Stimulated activated effector memory CD8-positive, alpha-beta T cell treated with anti-CD3 and anti-CD28 coated beads, Interleukin-12 subunit alpha, Interleukin-12 subunit beta, amount 100 ng/mL, for 72 hours (primary cell): ENCODE measurements at regions not wholly inside any gene's neighbourhood (a gene's known extent, or its start where the extent isn't known, plus 50 kb on each side); places are given as distances from the start of the nearest gene placed in this dataset.
"Not testable (repeated sequence)": the region's sequence is repeated elsewhere in the genome, so short reads cannot be mapped to it uniquely, and the experiment has no call there.

Source experiments
- ATAC-seq: fragments of 150-1000 bp; cut with Tn5 transposase; 2 replicates; pipeline ENCODE4 v1.10.0; 2021
- DNase-seq, 2 donors: peaks; one replicate each; pipeline ENCODE4 v3.0.0; 2021 to 2022; ENCODE audit warnings: low spot score in 2 of 2
- H3K27ac Mint-ChIP-seq: one replicate; pipeline ENCODE4 v1.8.0; 2022; ENCODE audit warnings: mild to moderate bottlenecking, mixed read lengths
- H3K36me3 Mint-ChIP-seq: one replicate; pipeline ENCODE4 v1.8.0; 2022; ENCODE audit warnings: mild to moderate bottlenecking, mixed read lengths
- H3K4me1 Mint-ChIP-seq: one replicate; pipeline ENCODE4 v1.8.0; 2022; ENCODE audit warnings: mixed read lengths
- H3K4me3 Mint-ChIP-seq: one replicate; pipeline ENCODE4 v1.8.0; 2022; ENCODE audit warnings: mild to moderate bottlenecking, mixed read lengths
- H3K9me3 Mint-ChIP-seq: one replicate; pipeline ENCODE4 v1.8.0; 2022; ENCODE audit warnings: mixed read lengths

DNA sequence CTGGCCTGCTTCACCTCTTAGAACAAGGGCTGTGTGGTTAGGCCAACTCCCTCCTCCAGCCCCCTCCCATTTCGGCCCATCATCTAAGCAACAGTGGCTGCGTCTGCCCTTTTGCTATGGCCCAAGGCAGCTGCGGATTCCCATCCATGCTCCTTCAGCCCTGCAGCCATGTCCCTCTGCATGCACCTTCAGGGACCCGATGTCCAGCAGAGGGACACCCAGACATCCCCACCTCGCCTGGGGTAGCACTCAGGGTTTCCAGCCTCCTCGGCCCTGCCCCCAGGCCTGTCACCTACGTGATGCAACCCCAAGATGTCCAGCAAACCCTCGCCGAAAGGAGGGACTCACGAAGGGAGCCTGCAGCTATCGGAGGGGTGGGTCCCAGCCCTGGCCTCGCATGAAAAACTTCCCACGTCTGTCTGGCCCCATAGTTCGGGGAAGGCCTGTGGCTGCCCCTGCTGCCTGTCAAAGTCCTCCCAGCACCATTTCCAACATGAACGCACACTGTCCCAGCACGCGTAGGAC is 194.4 kb downstream of the CTTN start:
- Mint-ChIP-seq H3K27ac (no peak overlapping the region), H3K4me3 (no peak overlapping the region), H3K9me3 (no peaks in the 10 kb centered on the region), H3K4me1 (peaks cover 17% of the 10 kb centered on the region), H3K36me3 (no peaks in the 10 kb centered on the region)
- DNase-seq (no peak), ATAC-seq (no peak)

GRCh38 chr11:70593446-70593983 is 195.2 kb downstream of the CTTN start:
- DNase-seq: no peak
- H3K9me3 Mint-ChIP-seq: no peaks in the 10 kb centered on the region
- no peak overlapping the region for H3K4me3 Mint-ChIP-seq
- H3K27ac Mint-ChIP-seq: no peak overlapping the region
- H3K36me3 Mint-ChIP-seq: no peaks in the 10 kb centered on the region
- H3K4me1 Mint-ChIP-seq: peaks cover 17% of the 10 kb centered on the region
- no peak for ATAC-seq

- no peaks in the 10 kb centered on the region for H3K36me3 Mint-ChIP-seq
- H3K4me3 Mint-ChIP-seq: no peak overlapping the region
- H3K9me3 Mint-ChIP-seq: no peaks in the 10 kb centered on the region
- ATAC-seq (no peak), DNase-seq (no peak)
- H3K4me1 Mint-ChIP-seq: peaks cover 17% of the 10 kb centered on the region
- no peak overlapping the region for H3K27ac Mint-ChIP-seq
Observed at GRCh38 chr11:70594031-70594430, 195.7 kb downstream of the CTTN start.

DNA sequence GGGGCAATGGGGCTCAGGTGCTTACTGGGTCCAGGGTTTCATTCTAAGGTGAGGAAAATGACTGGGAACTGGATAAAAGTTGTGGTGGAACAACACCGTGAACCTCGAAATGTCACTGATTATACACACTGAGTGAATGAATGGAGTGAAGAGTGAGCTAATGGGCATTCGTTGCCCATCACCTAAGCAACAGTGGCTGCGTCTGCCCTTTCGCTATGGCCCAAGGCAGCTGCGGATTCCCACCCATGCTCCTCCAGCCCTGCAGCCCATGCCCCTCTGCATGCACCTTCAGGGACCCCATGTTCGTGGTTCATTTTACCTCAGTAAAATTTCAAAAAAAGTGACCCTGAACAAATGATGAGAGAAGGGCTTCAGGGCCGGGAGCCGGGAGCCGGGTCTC is 196.3 kb downstream of the CTTN start:
- no peak for ATAC-seq
- no peak for DNase-seq
- H3K4me3 Mint-ChIP-seq: no peak overlapping the region
- H3K4me1 Mint-ChIP-seq: peaks cover 16% of the 10 kb centered on the region
- no peaks in the 10 kb centered on the region for H3K9me3 Mint-ChIP-seq
- H3K27ac Mint-ChIP-seq: no peak overlapping the region
- H3K36me3 Mint-ChIP-seq: no peaks in the 10 kb centered on the region

DNA sequence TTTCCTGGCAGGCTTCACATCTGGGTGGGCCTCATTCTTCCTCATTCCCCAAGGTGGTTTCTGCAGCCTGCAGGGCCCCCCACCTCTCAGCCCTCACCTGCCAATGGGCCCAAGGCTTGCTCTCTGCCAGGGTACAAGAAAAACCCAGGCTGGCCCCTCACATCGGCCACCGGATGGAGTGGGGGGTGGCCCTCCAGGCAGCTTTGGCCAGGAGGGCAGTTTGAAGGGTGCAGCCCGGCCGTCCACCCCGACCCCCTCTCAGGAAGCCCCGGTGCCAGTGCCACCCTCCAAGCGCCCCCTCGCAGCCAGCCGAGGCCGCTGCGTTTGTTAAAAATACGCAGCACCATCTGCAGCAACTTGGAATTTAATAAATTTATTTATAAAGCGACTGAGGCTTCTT is 196.7 kb downstream of the CTTN start:
- no peaks in the 10 kb centered on the region for H3K9me3 Mint-ChIP-seq
- no peak for ATAC-seq
- H3K4me3 Mint-ChIP-seq: no peak overlapping the region
- peaks cover 12% of the 10 kb centered on the region for H3K4me1 Mint-ChIP-seq
- no peaks in the 10 kb centered on the region for H3K36me3 Mint-ChIP-seq
- no peak overlapping the region for H3K27ac Mint-ChIP-seq
- no peak for DNase-seq

DNA sequence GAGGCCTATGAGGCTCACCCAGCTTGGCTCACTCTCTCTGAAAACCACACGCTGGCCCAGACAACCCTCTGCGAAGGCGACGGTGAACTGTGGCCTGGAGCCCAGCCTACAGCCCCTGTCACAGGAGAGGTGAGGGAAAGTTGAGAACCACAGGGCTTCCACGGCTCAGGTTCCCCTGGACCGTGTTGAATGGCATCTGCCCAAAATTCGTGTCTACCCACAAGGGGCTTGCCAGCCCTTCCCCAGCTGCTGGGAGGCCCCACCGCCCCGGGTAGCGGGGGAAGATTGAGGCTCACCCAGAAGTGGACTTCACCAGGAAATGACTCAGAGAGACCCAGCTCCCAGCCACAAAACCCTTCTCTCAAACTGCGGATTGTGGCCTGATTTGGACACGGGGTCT is 197.1 kb downstream of the CTTN start:
- peaks cover 7% of the 10 kb centered on the region for H3K4me1 Mint-ChIP-seq
- no peaks in the 10 kb centered on the region for H3K9me3 Mint-ChIP-seq
- no peak for DNase-seq
- ATAC-seq: no peak
- no peak overlapping the region for H3K4me3 Mint-ChIP-seq
- H3K36me3 Mint-ChIP-seq: no peaks in the 10 kb centered on the region
- no peak overlapping the region for H3K27ac Mint-ChIP-seq

GRCh38 chr11:70596091-70596490 is 197.8 kb downstream of the CTTN start:
- no peak for DNase-seq
- Mint-ChIP-seq H3K9me3 (no peaks in the 10 kb centered on the region), H3K36me3 (no peaks in the 10 kb centered on the region), H3K4me3 (no peak overlapping the region), H3K4me1 (peaks cover under 1% of the 10 kb centered on the region), H3K27ac (no peak overlapping the region)
- no peak for ATAC-seq

DNA sequence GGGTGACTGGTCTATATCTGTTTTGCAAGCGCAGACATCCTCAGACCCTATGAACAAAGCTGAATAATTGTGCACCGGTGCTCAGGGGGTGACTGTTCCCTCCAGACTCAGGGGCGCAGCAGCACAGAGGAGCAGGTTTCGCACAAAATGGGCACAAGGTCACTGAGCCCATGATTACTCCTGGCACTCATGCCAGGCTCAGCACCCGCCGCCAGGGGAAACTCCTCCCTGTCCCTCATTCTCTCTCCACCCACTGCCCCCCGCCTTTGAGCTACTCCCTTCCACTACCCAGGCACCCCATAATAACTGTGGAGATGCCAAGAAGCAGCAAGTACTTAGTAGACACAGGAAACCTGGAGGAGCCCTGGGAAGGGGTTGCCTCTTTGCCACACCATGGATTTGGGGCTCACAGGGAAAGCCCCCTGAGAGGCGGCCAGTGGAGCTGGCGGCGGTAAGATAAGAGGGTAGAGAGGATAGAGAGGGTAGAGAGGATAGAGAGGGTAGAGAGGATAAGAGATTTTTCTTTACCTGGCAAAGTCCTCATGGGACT is 198.8 kb downstream of the CTTN start:
- Mint-ChIP-seq H3K36me3 (no peaks in the 10 kb centered on the region), H3K4me1 (no peaks in the 10 kb centered on the region), H3K4me3 (no peak overlapping the region), H3K27ac (no peak overlapping the region), H3K9me3 (no peaks in the 10 kb centered on the region)
- DNase-seq (no peak), ATAC-seq (no peak)

DNA sequence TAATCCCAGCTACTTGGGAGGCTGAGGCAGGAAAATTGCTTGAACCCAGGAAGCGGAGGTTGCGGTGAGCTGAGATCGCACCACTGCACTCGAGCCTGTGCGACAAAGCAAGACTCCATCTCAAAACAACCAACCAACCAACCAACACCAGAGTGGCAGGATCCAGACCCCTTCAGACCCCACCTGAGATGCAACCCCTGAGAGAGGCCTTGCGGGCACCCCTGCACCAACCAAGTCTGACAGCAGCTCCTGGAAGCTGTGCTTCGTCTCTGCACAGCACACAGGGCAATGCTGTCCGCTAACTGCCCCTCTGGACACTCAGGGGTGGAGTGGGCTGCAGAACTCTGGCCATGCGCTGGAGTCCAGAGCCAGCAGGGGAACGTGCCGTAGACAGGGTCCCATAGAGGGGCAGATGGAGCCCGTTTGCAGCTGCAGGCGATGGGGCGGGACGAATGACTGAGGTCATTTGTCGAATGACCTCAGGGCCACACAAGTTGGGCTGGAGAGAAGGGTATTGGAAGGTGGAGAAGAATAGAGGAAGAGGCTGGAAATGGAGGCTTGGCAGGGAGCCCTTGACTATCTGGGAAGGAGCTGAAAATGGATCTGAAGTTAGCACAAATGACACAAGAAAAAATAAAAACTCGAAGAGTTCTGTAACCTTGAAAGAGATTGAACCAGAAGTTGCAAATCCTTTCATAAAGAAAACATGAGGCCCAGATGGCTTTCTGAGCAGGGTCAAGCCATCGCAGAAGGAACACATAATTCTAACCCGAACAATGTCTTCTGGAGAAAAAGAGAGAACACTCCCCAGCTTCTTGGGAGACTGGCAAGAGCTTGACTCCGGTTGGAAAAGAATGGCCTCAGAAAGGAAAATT is 199.7 kb downstream of the CTTN start:
- no peaks in the 10 kb centered on the region for H3K36me3 Mint-ChIP-seq
- H3K27ac Mint-ChIP-seq: no peak overlapping the region
- no peaks in the 10 kb centered on the region for H3K9me3 Mint-ChIP-seq
- no peak for ATAC-seq
- DNase-seq: no peak
- H3K4me1 Mint-ChIP-seq: no peaks in the 10 kb centered on the region
- no peak overlapping the region for H3K4me3 Mint-ChIP-seq

DNA sequence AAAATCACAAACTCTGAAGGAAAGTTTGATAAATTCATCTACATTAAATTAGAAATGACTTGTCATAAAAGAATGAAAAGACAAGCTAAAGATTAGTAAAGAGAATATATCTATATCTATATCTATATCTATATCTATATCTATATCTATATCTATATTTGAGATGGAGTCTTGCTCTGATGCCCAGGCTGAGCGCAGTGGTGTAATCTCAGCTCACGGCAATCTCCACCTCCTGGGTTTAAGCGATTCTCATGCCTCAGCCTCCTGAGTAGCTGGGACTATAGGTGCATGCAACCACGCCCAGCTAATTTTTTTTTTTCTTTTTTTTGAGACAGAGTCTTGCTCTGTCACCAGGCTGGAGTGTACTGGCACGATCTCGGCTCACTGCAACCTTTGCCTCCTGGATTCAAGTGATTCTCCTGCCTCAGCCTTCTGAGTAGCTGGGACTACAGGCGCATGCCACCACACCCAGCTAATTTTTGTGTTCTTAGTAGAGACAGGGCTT is 202.6 kb downstream of the CTTN start:
- not testable (repeated sequence) for H3K36me3 Mint-ChIP-seq, H3K27ac Mint-ChIP-seq, H3K4me3 Mint-ChIP-seq, H3K4me1 Mint-ChIP-seq, H3K9me3 Mint-ChIP-seq, ATAC-seq, DNase-seq

- H3K27ac Mint-ChIP-seq: no peak overlapping the region
- no peak for DNase-seq
- no peak overlapping the region for H3K4me3 Mint-ChIP-seq
- H3K36me3 Mint-ChIP-seq: no peaks in the 10 kb centered on the region
- ATAC-seq: no peak
- H3K4me1 Mint-ChIP-seq: no peaks in the 10 kb centered on the region
- no peaks in the 10 kb centered on the region for H3K9me3 Mint-ChIP-seq
Observed at GRCh38 chr11:70601861-70602538, 203.7 kb downstream of the CTTN start.

DNA sequence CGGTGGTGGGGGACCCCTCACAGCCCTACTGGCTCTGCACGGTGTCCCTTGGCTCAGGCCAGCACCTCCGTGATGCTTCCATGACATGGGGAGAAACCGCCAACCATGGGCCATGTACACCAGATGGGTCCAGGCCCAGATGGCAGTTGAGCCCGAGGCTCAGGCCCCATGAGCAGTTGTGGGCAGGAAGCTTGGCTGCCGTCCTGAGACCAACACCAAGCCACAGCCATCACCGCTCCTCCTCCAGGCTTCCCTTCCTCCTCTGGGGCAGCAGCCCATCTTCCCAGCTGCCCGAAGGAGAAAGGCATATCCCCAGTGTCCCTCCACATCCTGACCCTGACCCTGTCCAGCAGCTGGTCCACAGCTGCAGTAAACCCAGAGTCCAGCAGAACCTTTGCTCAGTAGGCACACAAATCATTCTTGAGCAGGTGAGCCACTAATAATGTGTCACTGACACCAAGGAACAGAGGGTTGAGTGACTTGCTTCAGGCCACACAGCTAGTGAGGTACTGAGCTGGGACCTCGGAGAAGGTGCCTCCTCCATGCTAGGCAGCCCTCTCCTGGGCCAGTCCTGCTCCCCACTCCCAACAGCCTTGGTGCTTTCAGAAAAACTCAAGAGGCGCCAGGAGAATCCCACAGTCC is 204.9 kb downstream of the CTTN start:
- no peak for DNase-seq
- Mint-ChIP-seq H3K4me3 (no peak overlapping the region), H3K9me3 (no peaks in the 10 kb centered on the region), H3K36me3 (no peaks in the 10 kb centered on the region), H3K27ac (no peak overlapping the region), H3K4me1 (no peaks in the 10 kb centered on the region)
- ATAC-seq: peak; percentile 20

GRCh38 chr11:70603756-70604211 is 205.5 kb downstream of the CTTN start:
- DNase-seq: no peak

GRCh38 chr11:70604221-70604620 is 205.9 kb downstream of the CTTN start:
- ATAC-seq (no peak), DNase-seq (no peak)
- Mint-ChIP-seq H3K27ac (no peak overlapping the region), H3K4me3 (no peak overlapping the region), H3K36me3 (no peaks in the 10 kb centered on the region), H3K4me1 (no peaks in the 10 kb centered on the region), H3K9me3 (no peaks in the 10 kb centered on the region)

More at GRCh38 chr11:70603756-70604211, 205.5 kb downstream of the CTTN start:
- no peak overlapping the region for H3K27ac Mint-ChIP-seq
- H3K9me3 Mint-ChIP-seq: no peaks in the 10 kb centered on the region
- H3K4me1 Mint-ChIP-seq: no peaks in the 10 kb centered on the region
- ATAC-seq: no peak
- H3K4me3 Mint-ChIP-seq: no peak overlapping the region
- no peaks in the 10 kb centered on the region for H3K36me3 Mint-ChIP-seq
